Heart left ventricle (tissue), 16 donors: ENCODE measurements at regions not wholly inside any gene's neighbourhood (a gene's known extent, or its start where the extent isn't known, plus 50 kb on each side); places are given as distances from the start of the nearest gene placed in this dataset.
A peak's percentile ranks its signal among the peaks of the same experiment; 100 is the strongest.

Experiments used
- ATAC-seq, 4 donors: fragments of 200-7000 bp; cut with Tn5 transposase; one replicate each; pipeline ENCODE4 v1.9.1; 2020 to 2022; ENCODE audit warnings: moderate library complexity in 4 of 4, mild to moderate bottlenecking in 3 of 4, moderate number of reproducible peaks in 1 of 4
- DNase-seq, 5 donors: peaks; one replicate each; pipeline ENCODE4 v3.0.0-alpha.2; 2020
- H3K27ac ChIP-seq, 12 donors: fragments of 200-600 bp; sonication (generic) in 4 of 12; one replicate each; pipeline versions ENCODE4 v1.5.0 to v1.8.0; 2016 to 2022; ENCODE audit warnings: mild to moderate bottlenecking in 2 of 12
- H3K27me3 ChIP-seq, 9 donors: fragments of 200-600 bp; sonication (generic) in 2 of 9; one replicate each; pipeline versions ENCODE4 v1.5.1 to v1.8.0; 2016 to 2022; ENCODE audit warnings: mild to moderate bottlenecking in 3 of 9
- H3K36me3 ChIP-seq, 9 donors: fragments of 200-600 bp; sonication (generic) in 2 of 9; one replicate each; pipeline versions ENCODE4 v1.5.0 to v1.8.0; 2018 to 2022; ENCODE audit warnings: mild to moderate bottlenecking in 2 of 9
- H3K4me1 ChIP-seq, 12 donors: fragments of 200-600 bp; sonication (generic) in 4 of 12; one replicate each; pipeline versions ENCODE4 v1.5.0 to v1.8.0; 2016 to 2022; ENCODE audit warnings: mild to moderate bottlenecking in 3 of 12
- H3K4me3 ChIP-seq, 12 donors: fragments of 200-600 bp; sonication (generic) in 4 of 12; one replicate each; pipeline versions ENCODE4 v1.5.0 to v1.8.0; 2017 to 2022; ENCODE audit warnings: mild to moderate bottlenecking in 9 of 12, moderate library complexity in 4 of 12
- H3K9me3 ChIP-seq, 12 donors: fragments of 200-600 bp; sonication (generic) in 4 of 12; one replicate each; pipeline versions ENCODE4 v1.5.0 to v1.8.0; 2016 to 2022; ENCODE audit warnings: mild to moderate bottlenecking in 1 of 12
- POLR2A ChIP-seq, 2 donors: fragments of 450-650 bp; IDR thresholded peaks; one replicate each; pipeline ENCODE4 v1.6.1; 2017; ENCODE audit warnings: antibody characterized with exemption in 2 of 2, mild to moderate bottlenecking in 2 of 2, moderate library complexity in 2 of 2
- WGBS, 4 donors: extraction: QIAGEN DNeasy Blood & Tissue Kit in 2 of 4; methylation state at CpG; one replicate each; pipeline versions ENCODE4 v1.1.5 to v1.1.7; 2013 to 2018; 5-methylcytosine and 5-hydroxymethylcytosine counted together
- intact Hi-C, 10 donors: fragments of 100-400 bp; cut with DNase I; formaldehyde crosslinking; loops; one replicate each; pipeline versions ENCODE4 v1.11.1 to v1.14.2; 2022
- TF ChIP-seq, protein P1 (sequence below), 12 donors: fragments of 200-600 bp; sonication (generic) in 4 of 12; IDR thresholded peaks; one replicate each; pipeline versions ENCODE4 v1.5.0 to v1.8.0; 2018 to 2022; ENCODE audit warnings: antibody characterized with exemption in 12 of 12, mild to moderate bottlenecking in 5 of 12
- donor health status: ischemic (EF 13 %, LVEDD 7.1; RV severe dilation, severe dysfunction).
- donor health status: healthy with polysubstance abuse.
- donor health status: DM: no; HTN: yes; CAD: no.
- donor health status: DM: no; HTN: no; CAD: no.
- donor health status: ischemic (EF 25% LVEDD 6.9; RV normal size, moderate dysfunction).
- donor health status: ischemic (EF 25% LVEDD 5.7; RV mildly dilated, moderate dysfunction).
- donor health status: healthy.
- donor health status: DM: yes; HTN: yes; CAD: no.
- donor health status: ischemic (EF 35%, LVEDD 5.7; RV mildly dilated, moderate dysfunction).
- donor health status: nonischemic (EF 11% LVEDD 7.7; RV severe dilation, severe dysfunction).
- donor health status: DM: yes; HTN: yes; CAD: no.
- donor health status: PGD.
- donor health status: ischemic (EF 29% LVEDD 5.4; RV normal size, mild dysfunction).
- donor health status: nonischemic (EF 23%, LVEDD 6.1; RV moderate dilation, normal function).

GRCh38 chr9:14379280-14379679, 65.3 kb upstream of the NFIB start:
- ATAC-seq, result no peak
- H3K4me3 ChIP-seq, result no peak overlapping the region
- H3K36me3 ChIP-seq, result no peaks in the 10 kb centered on the region
- no peak overlapping the region for H3K27ac ChIP-seq
- DNase-seq, result no peak
- TF ChIP-seq, protein P1, sequence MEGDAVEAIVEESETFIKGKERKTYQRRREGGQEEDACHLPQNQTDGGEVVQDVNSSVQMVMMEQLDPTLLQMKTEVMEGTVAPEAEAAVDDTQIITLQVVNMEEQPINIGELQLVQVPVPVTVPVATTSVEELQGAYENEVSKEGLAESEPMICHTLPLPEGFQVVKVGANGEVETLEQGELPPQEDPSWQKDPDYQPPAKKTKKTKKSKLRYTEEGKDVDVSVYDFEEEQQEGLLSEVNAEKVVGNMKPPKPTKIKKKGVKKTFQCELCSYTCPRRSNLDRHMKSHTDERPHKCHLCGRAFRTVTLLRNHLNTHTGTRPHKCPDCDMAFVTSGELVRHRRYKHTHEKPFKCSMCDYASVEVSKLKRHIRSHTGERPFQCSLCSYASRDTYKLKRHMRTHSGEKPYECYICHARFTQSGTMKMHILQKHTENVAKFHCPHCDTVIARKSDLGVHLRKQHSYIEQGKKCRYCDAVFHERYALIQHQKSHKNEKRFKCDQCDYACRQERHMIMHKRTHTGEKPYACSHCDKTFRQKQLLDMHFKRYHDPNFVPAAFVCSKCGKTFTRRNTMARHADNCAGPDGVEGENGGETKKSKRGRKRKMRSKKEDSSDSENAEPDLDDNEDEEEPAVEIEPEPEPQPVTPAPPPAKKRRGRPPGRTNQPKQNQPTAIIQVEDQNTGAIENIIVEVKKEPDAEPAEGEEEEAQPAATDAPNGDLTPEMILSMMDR (IDR thresholded peaks at IDR 0.05), result no peak
- TF ChIP-seq POLR2A (IDR thresholded peaks at IDR 0.05), result no peak
- H3K27me3 ChIP-seq, result no peaks in the 10 kb centered on the region
- H3K9me3 ChIP-seq, result peaks cover 0 to 9% (median 0%) of the 10 kb centered on the region in 12 donors
- intact Hi-C loops, result no loop called here
- H3K4me1 ChIP-seq, result peaks cover 0 to 10% (median 2%) of the 10 kb centered on the region in 12 donors
- WGBS, 4 donors, result 95 to 97% (median 95%) methylated on average over 4 of the region's 4 CpGs

- H3K27ac ChIP-seq, result peak overlapping the region in 3 of 12 donors; percentile 37 to 49 (median 42)
- no peak overlapping the region for H3K4me3 ChIP-seq
- ATAC-seq, result no peak
- TF ChIP-seq, protein P1 (IDR thresholded peaks at IDR 0.05), result no peak
- no peak for TF ChIP-seq POLR2A (IDR thresholded peaks at IDR 0.05)
- H3K9me3 ChIP-seq, result peaks cover 0 to 9% (median 0%) of the 10 kb centered on the region in 12 donors
- H3K36me3 ChIP-seq, result no peaks in the 10 kb centered on the region
- DNase-seq, result no peak
- 69 to 75% (median 70%) methylated on average over 4 of the region's 4 CpGs for WGBS, 4 donors
- H3K27me3 ChIP-seq, result no peaks in the 10 kb centered on the region
- intact Hi-C loops, result no loop called here
- H3K4me1 ChIP-seq, result peaks cover 3 to 22% (median 13%) of the 10 kb centered on the region in 12 donors
These were observed 59.8 kb upstream of the NFIB start for GRCh38 chr9:14373706-14374105.

- Histone ChIP-seq H3K4me1 (peaks cover 3 to 22% (median 13%) of the 10 kb centered on the region in 12 donors), H3K27me3 (no peaks in the 10 kb centered on the region), H3K27ac (peak overlapping the region in 11 of 12 donors; percentile 21 to 73 (median 49)), H3K9me3 (peaks cover 0 to 9% (median 0%) of the 10 kb centered on the region in 12 donors), H3K4me3 (no peak overlapping the region), H3K36me3 (no peaks in the 10 kb centered on the region)
- no peak for DNase-seq
- TF ChIP-seq POLR2A (IDR thresholded peaks at IDR 0.05), result no peak
- TF ChIP-seq, protein P1 (IDR thresholded peaks at IDR 0.05), result no peak
- intact Hi-C loops, result no loop called here
- no peak for ATAC-seq
These were observed 59.4 kb upstream of the NFIB start for GRCh38 chr9:14373336-14373666.

DNA sequence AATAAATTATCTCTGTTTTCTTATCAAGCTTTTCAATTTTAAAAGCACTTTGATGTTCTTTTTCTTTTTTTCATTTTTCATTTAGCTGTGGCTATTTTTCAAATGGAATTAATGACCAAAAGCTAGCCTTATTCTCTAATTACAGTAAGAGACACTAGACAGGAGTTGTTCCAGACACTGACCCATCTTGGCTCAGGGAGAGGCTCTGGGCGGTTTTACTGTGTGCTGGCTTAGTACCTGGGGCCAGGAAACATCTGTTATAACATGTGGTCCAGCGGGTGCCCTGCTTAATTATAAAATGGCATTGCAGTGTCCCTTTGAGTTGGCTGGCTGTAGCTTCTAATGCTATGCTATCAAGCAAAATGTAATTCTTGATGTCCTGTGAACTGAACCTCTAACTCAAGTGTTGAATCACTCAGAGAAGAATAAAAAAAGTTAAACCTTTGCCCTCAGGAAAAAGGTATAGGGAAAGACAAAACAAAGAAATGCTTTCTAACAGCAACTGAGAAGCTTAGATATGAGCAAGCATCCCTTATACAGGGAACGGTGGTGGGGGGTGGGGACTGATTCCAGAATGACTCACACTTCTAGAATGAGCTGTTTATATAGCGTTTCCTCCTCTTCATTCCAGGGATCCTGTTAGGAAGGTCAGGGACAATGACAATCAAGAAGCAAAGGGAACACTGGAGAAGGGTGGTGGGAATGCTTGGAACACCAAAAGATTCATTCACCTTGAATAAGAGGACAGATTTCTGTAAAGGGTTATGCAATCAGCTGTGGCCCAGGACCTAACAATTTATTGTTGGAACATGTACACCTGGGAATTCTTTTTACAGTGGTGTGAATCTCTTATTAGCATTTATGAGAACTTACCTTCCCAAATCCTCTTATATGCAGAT, 58.7 kb upstream of the NFIB start:
- H3K27me3 ChIP-seq, result no peaks in the 10 kb centered on the region
- 14 to 28% (median 18%) methylated on average over 4 of the region's 4 CpGs for WGBS, 4 donors
- H3K27ac ChIP-seq, result peak overlapping the region; percentile 6 to 73 (median 48)
- H3K4me3 ChIP-seq, result no peak overlapping the region
- intact Hi-C loops, result no loop called here
- no peaks in the 10 kb centered on the region for H3K36me3 ChIP-seq
- DNase-seq (peak in 4 of 5 donors; percentile 48 to 62 (median 58)), ATAC-seq (peak; percentile 66 to 97 (median 91))
- peaks cover 0 to 9% (median 0%) of the 10 kb centered on the region in 12 donors for H3K9me3 ChIP-seq
- TF ChIP-seq, protein P1 (IDR thresholded peaks at IDR 0.05), result no peak
- TF ChIP-seq POLR2A (IDR thresholded peaks at IDR 0.05), result no peak
- H3K4me1 ChIP-seq, result peaks cover 3 to 22% (median 13%) of the 10 kb centered on the region in 12 donors
